ENCODE measurements at regions not wholly inside any gene's neighbourhood (a gene's known extent, or its start where the extent isn't known, plus 50 kb on each side); places are given as distances from the start of the nearest gene placed in this dataset.
A peak's percentile ranks its signal among the peaks of the same experiment; 100 is the strongest.
"Not testable (repeated sequence)": the region's sequence is repeated elsewhere in the genome, so short reads cannot be mapped to it uniquely, and the experiment has no call there.

DNA sequence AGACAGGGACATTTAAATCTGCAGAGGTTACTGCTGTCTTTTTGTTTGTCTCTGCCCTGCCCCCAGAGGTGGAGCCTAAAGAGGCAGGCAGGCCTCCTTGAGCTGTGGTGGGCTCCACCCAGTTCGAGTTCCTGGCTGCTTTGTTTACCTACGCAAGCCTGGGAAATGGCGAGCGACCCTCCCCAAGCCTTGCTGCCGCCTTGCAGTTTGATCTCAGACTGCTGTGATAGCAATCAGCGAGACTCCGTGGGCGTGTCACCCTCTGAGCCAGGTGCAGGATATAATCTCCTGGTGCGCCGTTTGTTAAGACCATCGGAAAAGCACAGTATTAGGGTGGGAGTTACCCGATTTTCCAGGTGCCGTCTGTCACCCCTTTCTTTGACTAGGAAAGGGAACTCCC lies 93.3 kb downstream of the ANKRD30BL start:
- DNase-seq: not testable (repeated sequence)

DNA sequence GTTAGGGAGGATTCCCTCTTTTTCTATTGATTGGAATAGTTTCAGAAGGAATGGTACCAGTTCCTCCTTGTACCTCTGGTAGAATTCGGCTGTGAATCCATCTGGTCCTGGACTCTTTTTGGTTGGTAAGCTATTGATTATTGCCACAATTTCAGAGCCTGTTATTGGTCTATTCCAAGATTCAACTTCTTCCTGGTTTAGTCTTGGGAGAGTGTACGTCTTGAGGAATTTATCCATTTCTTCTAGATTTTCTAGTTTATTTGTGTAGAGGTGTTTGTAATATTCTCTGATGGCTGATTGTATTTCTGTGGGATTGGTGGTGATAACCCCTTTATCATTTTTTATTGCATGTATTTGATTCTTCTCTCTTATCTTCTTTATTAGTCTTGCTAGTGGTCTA lies 96.4 kb downstream of the ANKRD30BL start:
- DNase-seq: not testable (repeated sequence)

GRCh38 chr2:132039609-132040236 lies 122.0 kb downstream of the ANKRD30BL start:
- DNase-seq: not testable (repeated sequence)

- not testable (repeated sequence) for DNase-seq
Measured at GRCh38 chr2:132038883-132039235, 122.9 kb downstream of the ANKRD30BL start.

DNA sequence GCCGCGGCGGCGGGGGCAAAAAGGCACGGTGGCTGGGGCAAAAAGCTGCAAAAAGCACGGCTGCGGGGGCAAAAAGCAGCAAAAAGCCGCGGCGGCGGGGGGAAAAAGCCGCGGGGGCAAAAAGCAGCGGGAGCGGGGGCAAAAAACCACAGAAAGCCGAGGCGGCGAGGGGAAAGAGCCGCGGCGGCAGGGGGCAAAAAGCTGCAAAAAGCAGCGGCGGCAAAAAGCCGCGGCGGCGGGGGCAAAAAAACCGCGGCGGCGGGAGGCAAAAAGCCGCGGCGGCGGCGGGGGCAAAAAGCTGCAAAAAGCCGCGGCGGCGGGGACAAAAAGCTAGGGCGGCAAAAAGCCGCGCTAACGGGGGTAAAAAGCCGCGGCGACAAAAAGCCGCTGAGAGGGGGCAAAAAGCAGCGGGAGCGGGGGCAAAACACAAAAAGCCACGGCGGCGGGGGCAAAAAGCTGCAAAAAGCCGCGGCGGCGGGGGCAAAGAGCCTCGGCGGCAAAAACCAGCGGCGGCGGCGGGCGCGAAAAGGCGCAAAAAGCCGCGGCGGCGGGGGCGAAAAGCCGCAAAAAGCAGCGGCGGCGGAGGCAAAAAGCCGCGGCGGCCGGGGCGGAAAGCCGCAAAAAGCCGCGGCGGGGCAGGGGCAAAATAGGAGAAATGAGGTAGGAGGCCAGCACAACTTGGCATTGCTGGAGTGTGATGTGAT lies 123.4 kb downstream of the ANKRD30BL start:
- peak; percentile 81 for DNase-seq

GRCh38 chr2:132037527-132038178 lies 124.1 kb downstream of the ANKRD30BL start:
- DNase-seq: no peak

GRCh38 chr2:132034646-132035045 lies 127.1 kb downstream of the ANKRD30BL start:
- no peak for DNase-seq

GRCh38 chr2:132033949-132034348 lies 127.8 kb downstream of the ANKRD30BL start:
- no peak for DNase-seq

DNA sequence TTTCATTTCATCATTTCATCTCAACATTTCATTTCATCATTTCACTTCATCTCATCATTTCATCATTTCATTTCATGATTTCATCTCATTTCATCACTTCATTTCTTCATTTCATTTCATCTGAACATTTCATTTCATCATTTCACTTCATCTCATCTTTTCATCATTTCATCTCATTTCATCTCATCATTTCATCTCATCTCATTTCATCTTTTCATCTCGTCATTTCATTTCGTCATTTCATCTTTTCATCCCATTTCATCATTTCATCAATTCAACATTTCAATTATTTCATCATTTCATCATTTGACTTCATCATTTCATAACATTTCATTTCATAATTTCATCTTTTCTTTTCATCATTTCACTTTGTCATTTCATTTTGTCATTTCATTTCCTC lies 128.4 kb downstream of the ANKRD30BL start:
- no peak for DNase-seq

DNA sequence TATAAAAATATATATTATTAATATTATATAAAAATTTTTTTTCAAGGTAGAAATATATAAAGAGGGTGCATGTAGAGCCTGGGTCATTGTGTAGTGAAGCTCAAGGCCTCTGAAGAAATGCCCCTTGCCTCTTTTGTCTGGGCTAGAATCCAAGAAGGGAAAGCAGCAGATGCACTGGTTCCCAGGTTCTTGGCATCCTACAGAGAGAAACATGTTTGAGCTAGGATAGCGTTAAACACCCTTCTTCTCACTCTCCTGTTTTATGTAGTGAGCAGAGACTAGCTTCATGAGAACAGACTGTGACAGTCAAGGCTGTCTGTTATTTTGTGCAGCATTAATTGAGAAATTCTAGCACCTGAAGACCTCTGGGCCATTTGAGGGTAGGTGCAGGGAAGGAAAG lies 149.7 kb downstream of the ANKRD30BL start:
- DNase-seq: not testable (repeated sequence)

DNA sequence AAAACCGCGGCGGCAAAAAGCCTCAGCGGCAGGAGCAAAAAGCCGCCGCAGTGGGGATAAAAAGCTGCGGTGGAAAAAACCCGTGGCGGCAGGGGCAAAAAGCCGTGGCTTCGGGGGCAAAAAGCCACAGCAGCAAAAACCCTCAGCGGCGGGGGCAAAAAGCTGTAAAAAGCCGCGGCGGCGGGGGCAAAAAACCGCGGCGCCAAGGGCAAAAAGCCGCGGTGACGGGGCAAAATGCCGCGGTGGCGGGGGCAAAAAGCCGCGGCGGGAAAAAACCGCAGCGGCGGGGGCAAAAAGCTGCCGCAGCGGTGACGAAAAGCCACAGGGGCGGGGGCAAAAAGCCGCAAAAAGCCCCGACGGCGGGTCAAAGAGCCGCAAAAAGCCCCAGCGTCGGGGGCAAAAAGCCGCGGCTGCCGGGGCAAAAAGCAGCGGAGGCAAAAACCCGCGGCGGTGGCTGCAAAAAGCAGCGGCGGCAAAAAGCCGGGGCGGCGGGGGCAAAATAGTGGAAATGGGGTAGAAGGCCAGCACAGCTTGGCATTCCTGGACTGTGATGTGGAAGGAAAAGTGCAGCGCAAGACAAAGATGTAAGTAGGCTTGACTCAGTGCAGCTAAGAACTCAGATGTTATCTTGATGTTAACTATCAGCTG lies 151.8 kb downstream of the ANKRD30BL start:
- peak; percentile 57 for DNase-seq

- DNase-seq: no peak
Measured at GRCh38 chr2:132009177-132009873, 152.4 kb downstream of the ANKRD30BL start.

DNA sequence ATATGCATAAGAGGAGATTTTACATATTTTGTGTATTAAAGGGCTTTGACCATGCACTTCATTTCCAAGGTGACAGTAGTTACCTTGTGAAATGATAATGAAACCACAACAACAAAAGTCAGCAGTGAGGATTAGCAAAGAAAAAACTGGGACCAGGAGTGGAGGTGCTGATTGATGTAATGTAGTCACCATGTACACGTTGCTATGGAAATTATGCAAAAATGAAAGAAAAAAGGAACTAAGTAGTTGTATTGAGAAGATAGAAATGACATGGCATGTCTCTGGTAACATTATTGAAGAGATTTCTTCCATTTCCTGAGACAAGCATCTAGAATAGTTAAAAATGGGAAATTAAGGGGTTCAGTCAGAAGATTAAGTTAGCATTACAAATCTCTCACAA lies 171.0 kb downstream of the ANKRD30BL start:
- not testable (repeated sequence) for DNase-seq

- DNase-seq: not testable (repeated sequence)
Measured at GRCh38 chr2:131966671-131967070, 195.1 kb downstream of the ANKRD30BL start.

DNA sequence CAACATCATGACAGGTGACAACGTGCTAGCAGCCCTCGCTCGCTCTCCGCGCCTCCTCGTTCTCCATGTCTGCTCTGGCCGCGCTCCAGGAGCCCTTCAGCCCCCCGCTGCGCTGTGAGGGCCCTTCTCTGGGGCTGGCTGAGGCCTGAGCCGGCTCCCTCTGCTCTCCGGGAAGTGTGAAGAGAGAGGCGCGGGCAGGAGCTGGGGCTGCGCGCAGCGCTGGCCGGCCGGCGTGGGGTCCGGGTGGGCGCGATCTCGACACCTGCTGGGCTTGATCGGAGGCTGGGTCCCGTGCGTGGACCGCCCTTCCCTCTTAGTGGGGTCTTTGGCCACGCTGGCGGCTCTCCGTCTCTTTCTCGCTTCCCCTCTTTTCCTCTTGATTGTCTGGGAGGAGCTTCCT lies 195.5 kb downstream of the ANKRD30BL start:
- no peak for DNase-seq

- peak; percentile 9 for DNase-seq
Measured at GRCh38 chr2:131958019-131958609, 203.6 kb downstream of the ANKRD30BL start.

GRCh38 chr2:131948641-131949040 lies 213.1 kb downstream of the ANKRD30BL start:
- not testable (repeated sequence) for DNase-seq

GRCh38 chr2:131923287-131923686 lies 238.5 kb downstream of the ANKRD30BL start:
- DNase-seq: not testable (repeated sequence)

DNA sequence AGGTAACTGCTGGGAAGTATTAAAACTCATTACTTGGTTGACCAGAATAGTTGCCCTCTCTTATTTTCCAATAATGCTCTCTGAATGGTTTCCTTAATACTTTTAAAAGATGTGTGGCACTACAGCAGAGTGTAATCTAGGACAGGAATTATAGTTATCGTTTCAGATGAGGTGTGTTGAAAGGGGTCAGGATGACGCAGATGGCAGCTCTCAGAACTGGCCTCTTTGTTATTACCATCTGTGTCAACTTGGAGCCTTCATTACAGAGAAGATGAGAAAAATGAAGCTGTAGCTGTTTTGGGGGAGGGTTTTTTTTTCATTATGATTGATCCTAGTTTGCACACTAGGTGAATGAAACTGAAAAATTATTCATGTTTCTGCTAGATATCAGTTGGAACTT lies 238.9 kb downstream of the ANKRD30BL start:
- peak; percentile 3 for DNase-seq
